ENCODE measurements at regions not wholly inside any gene's neighbourhood (a gene's known extent, or its start where the extent isn't known, plus 50 kb on each side); places are given as distances from the start of the nearest gene placed in this dataset.

GRCh38 chr12:38585086-38585485 is 268.5 kb downstream of the ALG10B start:
- DNase-seq, result no peak

- no peak for DNase-seq
Observed at GRCh38 chr12:38586789-38587188, 270.2 kb downstream of the ALG10B start.

GRCh38 chr12:38587594-38587993 is 271.0 kb downstream of the ALG10B start:
- no peak for DNase-seq

- DNase-seq, result no peak
Observed at GRCh38 chr12:38588624-38589305, 272.2 kb downstream of the ALG10B start.

- no peak for DNase-seq
Observed at GRCh38 chr12:38589306-38589632, 272.7 kb downstream of the ALG10B start.

- no peak for DNase-seq
Observed at GRCh38 chr12:38601949-38602348, 285.4 kb downstream of the ALG10B start.
